Nephron progenitor cell (in vitro differentiated cells): ENCODE measurements at regions not wholly inside any gene's neighbourhood (a gene's known extent, or its start where the extent isn't known, plus 50 kb on each side); places are given as distances from the start of the nearest gene placed in this dataset.
A peak's percentile ranks its signal among the peaks of the same experiment; 100 is the strongest.

ENCODE experiments used
- DNase-seq: peaks from one replicate; pipeline ENCODE4 v3.0.0; 2021
- H3K27ac Mint-ChIP-seq: 2 replicates; pipeline ENCODE4 v1.8.0; 2021; ENCODE audit warnings: mild to moderate bottlenecking, moderate library complexity, mixed read lengths
- H3K27me3 Mint-ChIP-seq: 2 replicates; pipeline ENCODE4 v1.8.0; 2021; ENCODE audit warnings: mild to moderate bottlenecking, low read depth, mixed read lengths; ENCODE audit not compliant: poor library complexity
- H3K36me3 Mint-ChIP-seq: 2 replicates; pipeline ENCODE4 v1.8.0; 2021; ENCODE audit warnings: low read depth, mixed read lengths
- H3K4me1 Mint-ChIP-seq: 2 replicates; pipeline ENCODE4 v1.8.0; 2021; ENCODE audit warnings: mixed read lengths
- H3K4me3 Mint-ChIP-seq: 2 replicates; pipeline ENCODE4 v1.8.0; 2021; ENCODE audit warnings: mild to moderate bottlenecking, moderate library complexity, mixed read lengths
- H3K9me3 Mint-ChIP-seq: 2 replicates; pipeline ENCODE4 v1.8.0; 2021; ENCODE audit warnings: mild to moderate bottlenecking, moderate library complexity, mixed read lengths
- TF ChIP-seq, protein P1 (sequence below): fragments of 200-600 bp; sonication (generic); IDR thresholded peaks from 2 replicates; pipeline ENCODE4 v1.5.0; 2021; ENCODE audit warnings: antibody characterized with exemption

DNA sequence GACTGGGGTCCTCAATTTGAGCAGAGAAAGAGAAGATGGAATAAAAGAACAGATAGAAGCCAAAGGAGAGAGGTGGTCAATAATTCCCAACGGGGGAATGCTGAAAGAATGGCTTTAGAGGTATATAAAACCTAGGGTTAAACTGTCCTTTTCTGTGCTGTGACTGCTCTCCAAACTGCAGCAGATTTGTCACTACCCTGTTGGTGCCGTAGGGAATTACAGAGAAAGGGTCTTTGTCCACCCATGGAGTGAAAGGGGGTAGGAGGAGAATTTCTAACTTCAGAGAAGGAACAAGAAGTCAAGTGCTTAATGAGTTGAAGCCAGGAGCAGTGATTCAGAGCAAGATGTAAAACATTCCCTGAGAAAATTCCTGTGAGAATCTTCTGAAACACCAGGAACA, 486.5 kb downstream of the NUP35 start:
- Mint-ChIP-seq H3K4me1 (no peaks in the 10 kb centered on the region), H3K27ac (peak overlapping the region; percentile 41), H3K27me3 (no peaks in the 10 kb centered on the region), H3K9me3 (no peaks in the 10 kb centered on the region), H3K36me3 (no peaks in the 10 kb centered on the region), H3K4me3 (no peak overlapping the region)
- TF ChIP-seq, protein P1, sequence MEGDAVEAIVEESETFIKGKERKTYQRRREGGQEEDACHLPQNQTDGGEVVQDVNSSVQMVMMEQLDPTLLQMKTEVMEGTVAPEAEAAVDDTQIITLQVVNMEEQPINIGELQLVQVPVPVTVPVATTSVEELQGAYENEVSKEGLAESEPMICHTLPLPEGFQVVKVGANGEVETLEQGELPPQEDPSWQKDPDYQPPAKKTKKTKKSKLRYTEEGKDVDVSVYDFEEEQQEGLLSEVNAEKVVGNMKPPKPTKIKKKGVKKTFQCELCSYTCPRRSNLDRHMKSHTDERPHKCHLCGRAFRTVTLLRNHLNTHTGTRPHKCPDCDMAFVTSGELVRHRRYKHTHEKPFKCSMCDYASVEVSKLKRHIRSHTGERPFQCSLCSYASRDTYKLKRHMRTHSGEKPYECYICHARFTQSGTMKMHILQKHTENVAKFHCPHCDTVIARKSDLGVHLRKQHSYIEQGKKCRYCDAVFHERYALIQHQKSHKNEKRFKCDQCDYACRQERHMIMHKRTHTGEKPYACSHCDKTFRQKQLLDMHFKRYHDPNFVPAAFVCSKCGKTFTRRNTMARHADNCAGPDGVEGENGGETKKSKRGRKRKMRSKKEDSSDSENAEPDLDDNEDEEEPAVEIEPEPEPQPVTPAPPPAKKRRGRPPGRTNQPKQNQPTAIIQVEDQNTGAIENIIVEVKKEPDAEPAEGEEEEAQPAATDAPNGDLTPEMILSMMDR = peak; percentile 13
- DNase-seq = no peak

DNA sequence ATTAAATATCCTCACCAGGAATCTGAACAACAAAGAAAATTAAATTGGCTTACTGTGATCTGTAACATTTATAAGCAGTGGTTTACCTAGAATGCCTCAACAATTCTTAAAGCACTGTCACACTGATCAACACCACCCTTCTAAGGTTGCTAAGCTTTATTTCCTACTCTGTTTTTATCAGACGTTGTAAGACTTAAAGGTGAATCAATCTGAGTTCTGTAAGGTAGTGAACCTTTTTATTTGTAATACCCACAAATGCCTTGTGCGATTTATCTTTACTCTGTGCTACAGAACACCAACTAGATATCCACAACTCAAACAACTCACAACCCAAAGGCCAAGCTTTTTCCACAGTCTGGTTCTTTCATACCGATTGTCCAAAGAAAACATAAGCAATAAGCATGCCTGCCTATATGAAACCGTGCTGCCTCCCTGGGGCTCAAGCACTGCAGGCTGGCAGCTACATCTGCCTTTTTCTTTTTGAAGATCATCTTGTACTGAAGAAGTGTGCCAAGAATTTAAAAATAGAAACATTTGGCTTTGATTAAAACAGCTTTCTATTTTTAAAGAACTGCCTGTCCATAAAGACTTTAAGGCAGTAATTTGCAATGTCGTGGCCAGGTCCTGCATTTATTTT, 490.7 kb downstream of the NUP35 start:
- no peaks in the 10 kb centered on the region for H3K27me3 Mint-ChIP-seq
- TF ChIP-seq, protein P1 = no peak
- no peaks in the 10 kb centered on the region for H3K36me3 Mint-ChIP-seq
- H3K9me3 Mint-ChIP-seq = peaks cover 20% of the 10 kb centered on the region
- H3K4me1 Mint-ChIP-seq = no peaks in the 10 kb centered on the region
- no peak for DNase-seq
- H3K4me3 Mint-ChIP-seq = no peak overlapping the region
- no peak overlapping the region for H3K27ac Mint-ChIP-seq

DNA sequence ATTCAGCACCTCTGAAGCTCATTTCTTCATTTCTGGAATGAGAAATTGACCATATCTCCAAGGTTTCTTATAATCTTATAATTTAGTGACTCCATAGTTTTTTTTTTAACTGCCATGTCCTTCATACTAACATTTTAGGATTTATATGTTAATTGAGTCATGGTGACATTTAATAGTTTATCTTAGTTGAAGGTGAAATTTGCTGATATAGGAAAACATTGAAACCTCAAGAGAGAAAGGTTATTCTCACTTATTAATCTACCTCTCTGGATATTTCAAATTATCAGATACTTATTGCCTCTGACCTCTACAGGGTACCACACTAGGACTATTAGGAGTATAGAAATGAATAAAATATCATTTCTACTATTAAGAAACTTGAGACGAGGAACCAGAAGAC, 499.0 kb downstream of the NUP35 start:
- Mint-ChIP-seq H3K36me3 (no peaks in the 10 kb centered on the region), H3K4me3 (no peak overlapping the region), H3K27ac (no peak overlapping the region), H3K4me1 (no peaks in the 10 kb centered on the region), H3K27me3 (no peaks in the 10 kb centered on the region), H3K9me3 (peaks cover 16% of the 10 kb centered on the region)
- DNase-seq = no peak
- TF ChIP-seq, protein P1 = no peak

- no peaks in the 10 kb centered on the region for H3K4me1 Mint-ChIP-seq
- no peak overlapping the region for H3K27ac Mint-ChIP-seq
- no peaks in the 10 kb centered on the region for H3K9me3 Mint-ChIP-seq
- TF ChIP-seq, protein P1 = no peak
- DNase-seq = no peak
- no peak overlapping the region for H3K4me3 Mint-ChIP-seq
- no peaks in the 10 kb centered on the region for H3K36me3 Mint-ChIP-seq
- H3K27me3 Mint-ChIP-seq = no peaks in the 10 kb centered on the region
Measured at GRCh38 chr2:183630964-183631363, 506.7 kb downstream of the NUP35 start.

GRCh38 chr2:183656121-183656520, 531.9 kb downstream of the NUP35 start:
- Mint-ChIP-seq H3K4me3 (no peak overlapping the region), H3K36me3 (no peaks in the 10 kb centered on the region), H3K27me3 (no peaks in the 10 kb centered on the region), H3K4me1 (no peaks in the 10 kb centered on the region), H3K9me3 (no peaks in the 10 kb centered on the region), H3K27ac (no peak overlapping the region)
- TF ChIP-seq, protein P1 = no peak
- no peak for DNase-seq

DNA sequence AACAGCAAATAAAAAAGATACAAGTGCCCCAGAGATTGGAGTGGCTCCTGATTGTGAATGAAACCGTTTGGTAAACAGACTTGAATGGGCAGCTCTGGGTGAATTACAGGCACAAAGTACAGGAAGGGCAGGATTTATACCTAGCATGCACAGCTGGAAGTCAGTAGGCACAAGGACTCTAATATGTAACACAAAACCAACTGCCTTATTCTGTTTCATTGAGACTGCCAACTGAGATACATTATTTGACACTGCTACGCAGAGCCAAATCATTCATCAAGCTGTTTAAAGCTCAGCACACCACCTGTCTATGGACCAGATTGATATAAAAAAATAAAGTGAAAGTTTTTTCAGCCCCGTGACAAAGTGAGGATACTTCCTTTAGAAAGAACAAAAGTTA, 541.2 kb downstream of the NUP35 start:
- no peak overlapping the region for H3K27ac Mint-ChIP-seq

More for the DNA sequence above, 541.2 kb downstream of the NUP35 start:
- Mint-ChIP-seq H3K4me1 (peaks cover 9% of the 10 kb centered on the region), H3K27me3 (peaks cover 3% of the 10 kb centered on the region), H3K9me3 (no peaks in the 10 kb centered on the region), H3K4me3 (no peak overlapping the region), H3K36me3 (no peaks in the 10 kb centered on the region)
- TF ChIP-seq, protein P1 = no peak
- DNase-seq = no peak
